Body of pancreas (tissue), 4 donors: ENCODE measurements at regions not wholly inside any gene's neighbourhood (a gene's known extent, or its start where the extent isn't known, plus 50 kb on each side); places are given as distances from the start of the nearest gene placed in this dataset.
"Not testable (repeated sequence)": the region's sequence is repeated elsewhere in the genome, so short reads cannot be mapped to it uniquely, and the experiment has no call there.

Source experiments
- ATAC-seq: fragments of 150-250 bp; one replicate; pipeline ENCODE4 v1.9.1; 2016
- DNase-seq, 4 donors: peaks; one replicate each; pipeline ENCODE4 v3.0.0-alpha.2; 2019
- H3K27ac ChIP-seq, 4 donors: fragments of 200-600 bp; sonication (generic); 1 replicate in 3 of 4; 2 replicates in 1 of 4; pipeline versions ENCODE4 v1.5.1 to v1.6.1; 2016 to 2019; ENCODE audit warnings: mild to moderate bottlenecking in 1 of 4, mixed read lengths in 1 of 4, moderate library complexity in 1 of 4
- H3K27me3 ChIP-seq, 2 donors: fragments of 200-600 bp; sonication (generic); one replicate each; pipeline ENCODE4 v1.6.0; 2016; ENCODE audit warnings: mild to moderate bottlenecking in 1 of 2
- H3K36me3 ChIP-seq, 2 donors: fragments of 200-600 bp; sonication (generic); replicated peaks in 1 of 2; 2 replicates each; pipeline ENCODE4 v1.5.1; 2016; ENCODE audit warnings: low read depth in 2 of 2; ENCODE audit not compliant: insufficient read depth in 1 of 2
- H3K4me1 ChIP-seq: fragments of 200-600 bp; sonication (generic); one replicate; pipeline ENCODE4 v1.6.0; 2016
- H3K4me3 ChIP-seq, 2 donors: fragments of 200-600 bp; sonication (generic); 1 replicate in 1 of 2; 2 replicates in 1 of 2; pipeline ENCODE4 v1.5.1; 2016 to 2019
- H3K9me3 ChIP-seq, 3 donors: fragments of 200-600 bp; sonication (generic); 1 replicate in 2 of 3; 2 replicates in 1 of 3; pipeline ENCODE4 v1.5.1; 2016
- POLR2A ChIP-seq, 3 donors: fragments of 450-650 bp; IDR thresholded peaks; one replicate each; pipeline ENCODE4 v1.6.1; 2016; ENCODE audit warnings: antibody characterized with exemption in 3 of 3, mild to moderate bottlenecking in 2 of 3
- WGBS, 2 donors: methylation state at CpG; one replicate each; pipeline ENCODE4 v1.1.5; 2017; 5-methylcytosine and 5-hydroxymethylcytosine counted together
- intact Hi-C: fragments of 100-400 bp; cut with DNase I; formaldehyde crosslinking; loops from one replicate; pipeline ENCODE4 v1.15.1; 2023
- TF ChIP-seq, protein P1 (sequence below), 7 experiments: fragments of 450-650 bp in 4 of 7; fragments of 200-600 bp in 3 of 7; sonication (generic) in 3 of 7; IDR thresholded peaks; one replicate each; pipeline ENCODE4 v1.5.1; 2016 to 2019; ENCODE audit warnings: antibody characterized with exemption in 7 of 7

DNA sequence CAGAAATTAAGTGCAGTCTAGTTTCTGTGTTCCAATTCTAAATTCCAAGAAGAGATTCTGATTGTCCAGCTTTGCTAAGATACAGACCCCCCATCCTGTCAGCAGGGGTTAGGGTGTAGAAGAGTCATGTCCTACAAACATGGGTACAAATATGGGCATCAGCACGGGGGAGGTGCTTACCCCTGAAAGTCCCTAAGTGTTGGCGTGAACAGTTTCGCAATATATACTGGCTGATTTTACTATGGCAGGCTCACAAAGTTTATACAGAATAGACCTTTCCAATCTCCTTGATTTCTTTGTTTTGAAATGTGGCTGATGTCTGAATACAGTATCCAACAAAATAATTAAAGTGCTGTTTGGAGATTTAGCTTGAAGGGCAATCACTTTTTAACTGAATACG lies 71.6 kb upstream of the PPM1H start:
- H3K36me3 ChIP-seq, result no peaks in the 10 kb centered on the region
- H3K4me1 ChIP-seq, result no peaks in the 10 kb centered on the region
- TF ChIP-seq, protein P1, sequence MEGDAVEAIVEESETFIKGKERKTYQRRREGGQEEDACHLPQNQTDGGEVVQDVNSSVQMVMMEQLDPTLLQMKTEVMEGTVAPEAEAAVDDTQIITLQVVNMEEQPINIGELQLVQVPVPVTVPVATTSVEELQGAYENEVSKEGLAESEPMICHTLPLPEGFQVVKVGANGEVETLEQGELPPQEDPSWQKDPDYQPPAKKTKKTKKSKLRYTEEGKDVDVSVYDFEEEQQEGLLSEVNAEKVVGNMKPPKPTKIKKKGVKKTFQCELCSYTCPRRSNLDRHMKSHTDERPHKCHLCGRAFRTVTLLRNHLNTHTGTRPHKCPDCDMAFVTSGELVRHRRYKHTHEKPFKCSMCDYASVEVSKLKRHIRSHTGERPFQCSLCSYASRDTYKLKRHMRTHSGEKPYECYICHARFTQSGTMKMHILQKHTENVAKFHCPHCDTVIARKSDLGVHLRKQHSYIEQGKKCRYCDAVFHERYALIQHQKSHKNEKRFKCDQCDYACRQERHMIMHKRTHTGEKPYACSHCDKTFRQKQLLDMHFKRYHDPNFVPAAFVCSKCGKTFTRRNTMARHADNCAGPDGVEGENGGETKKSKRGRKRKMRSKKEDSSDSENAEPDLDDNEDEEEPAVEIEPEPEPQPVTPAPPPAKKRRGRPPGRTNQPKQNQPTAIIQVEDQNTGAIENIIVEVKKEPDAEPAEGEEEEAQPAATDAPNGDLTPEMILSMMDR (IDR thresholded peaks at IDR 0.05), result no peak
- no peak for TF ChIP-seq POLR2A (IDR thresholded peaks at IDR 0.05)
- WGBS, 2 donors, result 61 to 63% methylated on average over 4 of the region's 4 CpGs
- H3K9me3 ChIP-seq, result no peaks in the 10 kb centered on the region
- H3K27ac ChIP-seq, result no peak overlapping the region
- DNase-seq, result no peak
- H3K4me3 ChIP-seq, result no peak overlapping the region
- H3K27me3 ChIP-seq, result no peaks in the 10 kb centered on the region
- ATAC-seq, result no peak
- intact Hi-C loops, result no loop called here

DNA sequence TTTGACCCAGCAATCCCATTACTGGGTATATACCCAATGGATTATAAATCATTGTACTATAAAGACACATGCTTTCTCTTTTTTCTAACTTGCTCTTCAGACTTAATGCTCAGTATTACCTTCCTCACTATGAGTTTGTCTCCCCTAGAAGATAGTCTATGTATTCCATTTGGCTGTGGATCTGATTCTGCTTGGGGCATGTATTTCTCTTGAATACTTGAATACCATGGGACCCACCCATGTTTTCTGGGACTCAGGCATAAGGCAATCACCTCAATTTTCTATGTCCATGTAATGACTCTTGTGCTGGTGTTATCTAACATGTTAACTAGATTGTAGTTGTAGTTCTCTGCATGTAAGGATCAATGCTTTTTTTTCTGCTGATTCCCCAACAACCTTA lies 70.4 kb upstream of the PPM1H start:
- DNase-seq, result no peak

DNA sequence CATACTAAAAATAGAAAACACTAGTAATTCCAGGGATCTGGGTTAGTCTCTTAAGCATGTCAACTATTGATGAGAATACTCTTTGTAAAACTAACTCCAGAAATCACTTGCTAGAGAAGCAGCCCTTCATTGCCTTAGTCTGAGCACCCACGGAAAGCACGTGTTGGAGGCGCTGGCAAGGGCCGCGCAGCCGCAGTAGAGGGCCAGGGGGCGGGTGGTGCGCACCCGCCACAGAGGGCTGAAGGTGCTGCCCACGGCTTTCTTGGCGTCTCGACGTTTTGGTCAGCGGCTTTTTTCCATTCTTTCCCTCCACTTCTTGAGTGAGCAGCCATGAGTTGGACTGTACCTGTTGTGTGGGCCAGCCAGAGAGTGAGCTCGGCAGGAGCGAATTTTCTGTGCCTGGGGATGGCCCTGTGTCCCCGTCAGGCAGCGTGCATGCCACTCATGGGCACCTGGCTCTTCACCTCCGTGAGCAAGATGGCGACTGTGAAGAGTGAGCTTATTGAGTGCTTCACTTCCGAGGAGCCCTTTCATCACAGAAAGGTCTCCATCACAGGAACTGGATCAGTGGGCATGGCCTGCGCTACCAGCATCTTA lies 68.4 kb upstream of the PPM1H start:
- H3K4me1 ChIP-seq, result no peaks in the 10 kb centered on the region
- DNase-seq (no peak), ATAC-seq (no peak)
- H3K27ac ChIP-seq, result no peak overlapping the region
- 90 to 93% methylated on average over 21 to 22 of the region's 22 CpGs for WGBS, 2 donors
- H3K36me3 ChIP-seq, result no peaks in the 10 kb centered on the region
- no peak overlapping the region for H3K4me3 ChIP-seq
- H3K27me3 ChIP-seq, result no peaks in the 10 kb centered on the region
- TF ChIP-seq, protein P1 (IDR thresholded peaks at IDR 0.05), result no peak
- no peak for TF ChIP-seq POLR2A (IDR thresholded peaks at IDR 0.05)
- H3K9me3 ChIP-seq, result no peaks in the 10 kb centered on the region
- intact Hi-C loops, result no loop called here

More for the DNA sequence above, 70.4 kb upstream of the PPM1H start:
- Histone ChIP-seq H3K36me3 (no peaks in the 10 kb centered on the region), H3K9me3 (no peaks in the 10 kb centered on the region), H3K27me3 (no peaks in the 10 kb centered on the region), H3K4me3 (no peak overlapping the region), H3K27ac (no peak overlapping the region), H3K4me1 (no peaks in the 10 kb centered on the region)
- ATAC-seq, result no peak
- TF ChIP-seq POLR2A (IDR thresholded peaks at IDR 0.05), result no peak
- TF ChIP-seq, protein P1 (IDR thresholded peaks at IDR 0.05), result no peak
- intact Hi-C loops, result no loop called here

DNA sequence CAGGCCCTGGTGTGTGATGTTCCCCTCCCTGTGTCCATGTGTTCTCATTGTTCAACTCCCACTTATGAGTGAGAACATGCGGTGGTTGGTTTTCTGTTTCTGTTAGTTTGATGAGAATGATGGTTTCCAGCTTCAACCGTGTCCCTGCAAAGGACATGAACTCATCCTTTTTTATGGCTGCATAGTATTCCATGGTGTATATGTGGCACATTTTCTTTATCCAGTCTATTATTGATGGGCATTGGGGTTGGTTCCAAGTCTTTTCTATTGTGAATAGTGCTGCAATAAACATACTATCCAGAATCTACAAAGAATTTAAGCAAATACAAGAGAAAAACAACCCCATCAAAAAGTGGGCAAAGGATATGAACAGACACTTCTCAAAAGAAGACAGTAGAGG lies 67.1 kb upstream of the PPM1H start:
- H3K4me3 ChIP-seq, H3K27me3 ChIP-seq, ATAC-seq, intact Hi-C loops, H3K4me1 ChIP-seq, H3K9me3 ChIP-seq, H3K27ac ChIP-seq, DNase-seq, H3K36me3 ChIP-seq: not testable (repeated sequence)
- WGBS, 2 donors, result 50 to 62% methylated on average over 2 of the region's 2 CpGs

DNA sequence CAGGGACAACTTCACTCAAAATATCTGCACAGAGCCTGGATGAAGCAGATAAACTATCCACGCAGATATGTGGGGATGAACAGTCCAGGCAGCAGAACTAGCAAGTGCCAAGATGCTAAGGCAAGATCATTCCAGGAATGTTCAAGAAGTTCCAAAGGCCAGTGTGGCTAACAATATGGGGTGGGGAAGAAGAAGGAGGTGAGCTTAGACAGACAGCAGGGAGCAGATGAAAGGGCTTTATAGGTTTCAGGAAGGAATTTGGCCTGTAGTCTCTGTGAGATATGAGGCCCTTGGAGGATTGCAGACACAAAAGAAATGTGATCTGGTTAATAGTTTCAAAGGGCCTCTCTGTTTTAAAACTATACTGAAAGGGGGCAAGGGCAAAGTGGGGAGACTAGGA lies 63.5 kb upstream of the PPM1H start:
- ATAC-seq (no peak), DNase-seq (no peak)
- Histone ChIP-seq H3K27me3 (no peaks in the 10 kb centered on the region), H3K4me3 (no peak overlapping the region), H3K4me1 (no peaks in the 10 kb centered on the region), H3K36me3 (no peaks in the 10 kb centered on the region), H3K9me3 (no peaks in the 10 kb centered on the region), H3K27ac (no peak overlapping the region)
- intact Hi-C loops, result no loop called here
- 85 to 100% methylated on average over 1 of the region's 1 CpG for WGBS, 2 donors
- no peak for TF ChIP-seq POLR2A (IDR thresholded peaks at IDR 0.05)
- TF ChIP-seq, protein P1 (IDR thresholded peaks at IDR 0.05), result no peak
